ENCODE measurements at regions not wholly inside any gene's neighbourhood (a gene's known extent, or its start where the extent isn't known, plus 50 kb on each side); places are given as distances from the start of the nearest gene placed in this dataset.

DNA sequence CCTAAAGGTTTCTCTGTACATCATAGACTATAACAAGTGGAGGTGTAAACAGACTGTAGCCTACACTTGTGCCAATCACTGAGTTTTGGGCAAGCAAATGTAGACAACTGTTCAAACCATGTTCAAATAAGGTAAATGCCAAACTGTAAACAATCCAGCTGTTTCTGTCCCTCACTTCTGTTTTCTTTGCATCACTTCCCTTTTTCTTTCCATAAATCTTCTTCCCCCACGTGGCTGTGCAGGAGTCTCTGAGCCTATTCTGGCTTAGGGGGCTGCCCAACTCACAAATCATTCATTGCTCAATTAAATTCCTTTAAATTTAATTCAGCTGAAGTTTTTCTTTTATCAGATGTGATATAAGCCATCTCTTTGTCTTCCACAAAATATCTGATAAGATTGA lies 65.1 kb upstream of the CPM start:
- BruUV-seq (replicated peaks), result no TSS peak
- H3K36me3 ChIP-seq (ENCODE audit: control insufficient read depth in 2 of 2, insufficient read depth in 2 of 2, low read length in 1 of 2), result no peaks in the 10 kb centered on the region
- H3K4me2 ChIP-seq (ENCODE audit: control insufficient read depth, insufficient read depth), result no peak overlapping the region
- in situ Hi-C loops (cut with MboI), result no loop called here
- ChIA-PET CTCF (no interaction called here), POLR2A (no interaction called here), SMC1A (ENCODE audit: uncharacterized antibody, unreplicated experiment) (interaction anchor here (0.6 kb wide), 1 partner anchor 9 kb away, joined by 3 read pairs; no protein-coding TSS in a partner anchor), RAD21 (ENCODE audit: unreplicated experiment) (no interaction called here)
- no peak overlapping the region for H3K9ac ChIP-seq (ENCODE audit: control insufficient read depth, insufficient read depth, low read length)
- no peaks in the 10 kb centered on the region; the same call in 2 of the 3 replicates for H3K9me3 ChIP-seq (replicated peaks; ENCODE audit: control insufficient read depth, insufficient read depth, low read length)
- no peaks in the 10 kb centered on the region for H3K4me1 ChIP-seq (ENCODE audit: control insufficient read depth, insufficient read depth, low read length)
- DNase-seq (ENCODE audit: low read depth, low spot score) (no peak), FAIRE-seq (no peak), ATAC-seq (no peak)
- TF ChIP-seq NRF1 (conservative IDR thresholded peaks at IDR 0.05; ENCODE audit: low read depth, low read length) (no peak), SPI1 (IDR thresholded peaks at IDR 0.05; ENCODE audit: borderline replicate concordance, insufficient read depth, low read depth, low read length) (peak; percentile 59; the same call in 1 of the 2 replicates)
- no peaks in the 10 kb centered on the region for H3K27me3 ChIP-seq (replicated peaks in 1 of 2; ENCODE audit: control insufficient read depth in 2 of 2, insufficient read depth in 2 of 2, low read length in 1 of 2)
- H4K20me1 ChIP-seq (ENCODE audit: control insufficient read depth, insufficient read depth), result no peaks in the 10 kb centered on the region
- intact Hi-C loops (cut with micrococcal nuclease; ENCODE audit: unreplicated experiment), result no loop called here
- no peaks in the 10 kb centered on the region for H3K79me2 ChIP-seq (ENCODE audit: control insufficient read depth, insufficient read depth, low read length)
- H2AFZ ChIP-seq (ENCODE audit: control insufficient read depth, low read depth, low read length), result no peak overlapping the region
- no peak overlapping the region for H3K27ac ChIP-seq (ENCODE audit: control insufficient read depth, insufficient read depth)
- H3K4me3 ChIP-seq, result no peak overlapping the region
- 0% methylated on average over 1 of the region's 1 CpG for WGBS (ENCODE audit: insufficient coverage, insufficient replicate concordance, low lambda C conversion rate, missing lambda C conversion rate)

DNA sequence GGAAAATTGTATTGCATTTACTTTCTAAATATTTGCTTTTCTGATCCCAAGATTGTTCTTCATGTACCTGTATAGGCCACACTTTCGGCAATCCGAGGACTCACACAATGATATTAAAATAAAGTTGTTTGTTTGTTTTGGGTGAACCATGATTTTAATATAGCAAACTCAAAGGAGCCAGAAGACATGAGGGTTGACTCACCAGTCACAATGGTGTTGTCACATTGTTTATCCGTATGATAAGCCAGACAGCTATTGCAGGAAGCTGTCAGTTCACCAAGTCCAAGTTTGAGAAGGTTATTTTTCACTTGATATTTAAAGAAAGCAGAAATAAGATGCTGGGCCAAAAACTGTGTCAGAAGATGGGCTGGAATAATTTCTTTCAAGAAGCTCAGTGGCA lies 67.1 kb upstream of the CPM start:
- ATAC-seq (no peak), FAIRE-seq (no peak), DNase-seq (ENCODE audit: low read depth, low spot score) (no peak)
- ChIA-PET POLR2A (no interaction called here), RAD21 (ENCODE audit: unreplicated experiment) (no interaction called here), SMC1A (ENCODE audit: uncharacterized antibody, unreplicated experiment) (no interaction called here), CTCF (no interaction called here)
- Histone ChIP-seq H3K27ac (ENCODE audit: control insufficient read depth, insufficient read depth) (no peak overlapping the region), H3K4me1 (ENCODE audit: control insufficient read depth, insufficient read depth, low read length) (no peaks in the 10 kb centered on the region), H3K4me3 (no peak overlapping the region), H3K36me3 (ENCODE audit: control insufficient read depth in 2 of 2, insufficient read depth in 2 of 2, low read length in 1 of 2) (no peaks in the 10 kb centered on the region), H3K9ac (ENCODE audit: control insufficient read depth, insufficient read depth, low read length) (no peak overlapping the region), H2AFZ (ENCODE audit: control insufficient read depth, low read depth, low read length) (no peak overlapping the region), H3K4me2 (ENCODE audit: control insufficient read depth, insufficient read depth) (no peak overlapping the region), H4K20me1 (ENCODE audit: control insufficient read depth, insufficient read depth) (no peaks in the 10 kb centered on the region), H3K79me2 (ENCODE audit: control insufficient read depth, insufficient read depth, low read length) (no peaks in the 10 kb centered on the region), H3K27me3 (replicated peaks in 1 of 2; ENCODE audit: control insufficient read depth in 2 of 2, insufficient read depth in 2 of 2, low read length in 1 of 2) (no peaks in the 10 kb centered on the region), H3K9me3 (replicated peaks; ENCODE audit: control insufficient read depth, insufficient read depth, low read length) (no peaks in the 10 kb centered on the region; the same call in 2 of the 3 replicates)
- intact Hi-C loops (cut with micrococcal nuclease; ENCODE audit: unreplicated experiment), result no loop called here
- 43% methylated on average over 3 of the region's 3 CpGs for WGBS (ENCODE audit: insufficient coverage, insufficient replicate concordance, low lambda C conversion rate, missing lambda C conversion rate)
- no TSS peak for BruUV-seq (replicated peaks)
- in situ Hi-C loops (cut with MboI), result no loop called here
- TF ChIP-seq, protein P1, sequence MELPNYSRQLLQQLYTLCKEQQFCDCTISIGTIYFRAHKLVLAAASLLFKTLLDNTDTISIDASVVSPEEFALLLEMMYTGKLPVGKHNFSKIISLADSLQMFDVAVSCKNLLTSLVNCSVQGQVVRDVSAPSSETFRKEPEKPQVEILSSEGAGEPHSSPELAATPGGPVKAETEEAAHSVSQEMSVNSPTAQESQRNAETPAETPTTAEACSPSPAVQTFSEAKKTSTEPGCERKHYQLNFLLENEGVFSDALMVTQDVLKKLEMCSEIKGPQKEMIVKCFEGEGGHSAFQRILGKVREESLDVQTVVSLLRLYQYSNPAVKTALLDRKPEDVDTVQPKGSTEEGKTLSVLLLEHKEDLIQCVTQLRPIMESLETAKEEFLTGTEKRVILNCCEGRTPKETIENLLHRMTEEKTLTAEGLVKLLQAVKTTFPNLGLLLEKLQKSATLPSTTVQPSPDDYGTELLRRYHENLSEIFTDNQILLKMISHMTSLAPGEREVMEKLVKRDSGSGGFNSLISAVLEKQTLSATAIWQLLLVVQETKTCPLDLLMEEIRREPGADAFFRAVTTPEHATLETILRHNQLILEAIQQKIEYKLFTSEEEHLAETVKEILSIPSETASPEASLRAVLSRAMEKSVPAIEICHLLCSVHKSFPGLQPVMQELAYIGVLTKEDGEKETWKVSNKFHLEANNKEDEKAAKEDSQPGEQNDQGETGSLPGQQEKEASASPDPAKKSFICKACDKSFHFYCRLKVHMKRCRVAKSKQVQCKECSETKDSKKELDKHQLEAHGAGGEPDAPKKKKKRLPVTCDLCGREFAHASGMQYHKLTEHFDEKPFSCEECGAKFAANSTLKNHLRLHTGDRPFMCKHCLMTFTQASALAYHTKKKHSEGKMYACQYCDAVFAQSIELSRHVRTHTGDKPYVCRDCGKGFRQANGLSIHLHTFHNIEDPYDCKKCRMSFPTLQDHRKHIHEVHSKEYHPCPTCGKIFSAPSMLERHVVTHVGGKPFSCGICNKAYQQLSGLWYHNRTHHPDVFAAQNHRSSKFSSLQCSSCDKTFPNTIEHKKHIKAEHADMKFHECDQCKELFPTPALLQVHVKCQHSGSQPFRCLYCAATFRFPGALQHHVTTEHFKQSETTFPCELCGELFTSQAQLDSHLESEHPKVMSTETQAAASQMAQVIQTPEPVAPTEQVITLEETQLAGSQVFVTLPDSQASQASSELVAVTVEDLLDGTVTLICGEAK (IDR thresholded peaks at IDR 0.05; ENCODE audit: borderline replicate concordance), result no peak
- TF ChIP-seq CEBPB (IDR thresholded peaks at IDR 0.05; ENCODE audit: borderline replicate concordance in 1 of 2, low read depth in 2 of 2, low read length in 2 of 2) (no peak), TAF1 (IDR thresholded peaks at IDR 0.05; ENCODE audit: borderline replicate concordance, low read depth, low read length) (no peak), TCF12 (IDR thresholded peaks at IDR 0.05; ENCODE audit: low read depth, low read length) (no peak), ZNF274 (IDR thresholded peaks at IDR 0.05; ENCODE audit: insufficient read depth, insufficient read length) (no peak), ZZZ3 (IDR thresholded peaks at IDR 0.05; ENCODE audit: control insufficient read depth, insufficient read length, low read depth) (no peak), DPF2 (IDR thresholded peaks at IDR 0.05) (no peak), MTA3 (IDR thresholded peaks at IDR 0.05; ENCODE audit: borderline replicate concordance, low read length) (no peak)
- TF ChIP-seq, protein P2, sequence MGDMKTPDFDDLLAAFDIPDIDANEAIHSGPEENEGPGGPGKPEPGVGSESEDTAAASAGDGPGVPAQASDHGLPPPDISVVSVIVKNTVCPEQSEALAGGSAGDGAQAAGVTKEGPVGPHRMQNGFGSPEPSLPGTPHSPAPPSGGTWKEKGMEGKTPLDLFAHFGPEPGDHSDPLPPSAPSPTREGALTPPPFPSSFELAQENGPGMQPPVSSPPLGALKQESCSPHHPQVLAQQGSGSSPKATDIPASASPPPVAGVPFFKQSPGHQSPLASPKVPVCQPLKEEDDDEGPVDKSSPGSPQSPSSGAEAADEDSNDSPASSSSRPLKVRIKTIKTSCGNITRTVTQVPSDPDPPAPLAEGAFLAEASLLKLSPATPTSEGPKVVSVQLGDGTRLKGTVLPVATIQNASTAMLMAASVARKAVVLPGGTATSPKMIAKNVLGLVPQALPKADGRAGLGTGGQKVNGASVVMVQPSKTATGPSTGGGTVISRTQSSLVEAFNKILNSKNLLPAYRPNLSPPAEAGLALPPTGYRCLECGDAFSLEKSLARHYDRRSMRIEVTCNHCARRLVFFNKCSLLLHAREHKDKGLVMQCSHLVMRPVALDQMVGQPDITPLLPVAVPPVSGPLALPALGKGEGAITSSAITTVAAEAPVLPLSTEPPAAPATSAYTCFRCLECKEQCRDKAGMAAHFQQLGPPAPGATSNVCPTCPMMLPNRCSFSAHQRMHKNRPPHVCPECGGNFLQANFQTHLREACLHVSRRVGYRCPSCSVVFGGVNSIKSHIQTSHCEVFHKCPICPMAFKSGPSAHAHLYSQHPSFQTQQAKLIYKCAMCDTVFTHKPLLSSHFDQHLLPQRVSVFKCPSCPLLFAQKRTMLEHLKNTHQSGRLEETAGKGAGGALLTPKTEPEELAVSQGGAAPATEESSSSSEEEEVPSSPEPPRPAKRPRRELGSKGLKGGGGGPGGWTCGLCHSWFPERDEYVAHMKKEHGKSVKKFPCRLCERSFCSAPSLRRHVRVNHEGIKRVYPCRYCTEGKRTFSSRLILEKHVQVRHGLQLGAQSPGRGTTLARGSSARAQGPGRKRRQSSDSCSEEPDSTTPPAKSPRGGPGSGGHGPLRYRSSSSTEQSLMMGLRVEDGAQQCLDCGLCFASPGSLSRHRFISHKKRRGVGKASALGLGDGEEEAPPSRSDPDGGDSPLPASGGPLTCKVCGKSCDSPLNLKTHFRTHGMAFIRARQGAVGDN (IDR thresholded peaks at IDR 0.05), result no peak
